GM19099 (cell line): ENCODE measurements at regions not wholly inside any gene's neighbourhood (a gene's known extent, or its start where the extent isn't known, plus 50 kb on each side); places are given as distances from the start of the nearest gene placed in this dataset.

Source experiments
- POLR2A ChIP-seq: IDR thresholded peaks from 3 replicates; pipeline ENCODE4 v1.6.1; 2011; ENCODE audit warnings: low read depth; ENCODE audit not compliant: insufficient read length; ENCODE audit errors: extremely low read depth

GRCh38 chr20:50363027-50363426 lies 147.2 kb upstream of the PTPN1 start:
- TF ChIP-seq POLR2A, result no peak

GRCh38 chr20:50363479-50363878 lies 146.7 kb upstream of the PTPN1 start:
- no peak for TF ChIP-seq POLR2A

- TF ChIP-seq POLR2A, result no peak
These were observed 145.6 kb upstream of the PTPN1 start for GRCh38 chr20:50364542-50364941.

- no peak for TF ChIP-seq POLR2A
These were observed 143.7 kb upstream of the PTPN1 start for GRCh38 chr20:50366270-50367103.

GRCh38 chr20:50367104-50367674 lies 143.0 kb upstream of the PTPN1 start:
- no peak for TF ChIP-seq POLR2A

GRCh38 chr20:50367739-50368375 lies 142.3 kb upstream of the PTPN1 start:
- TF ChIP-seq POLR2A, result no peak

- TF ChIP-seq POLR2A, result no peak
These were observed 141.8 kb upstream of the PTPN1 start for GRCh38 chr20:50368386-50368785.

GRCh38 chr20:50368813-50369224 lies 141.4 kb upstream of the PTPN1 start:
- TF ChIP-seq POLR2A, result no peak

- no peak for TF ChIP-seq POLR2A
These were observed 140.8 kb upstream of the PTPN1 start for GRCh38 chr20:50369225-50370035.

GRCh38 chr20:50370036-50370566 lies 140.1 kb upstream of the PTPN1 start:
- no peak for TF ChIP-seq POLR2A

GRCh38 chr20:50371878-50372769 lies 138.1 kb upstream of the PTPN1 start:
- TF ChIP-seq POLR2A, result no peak

- no peak for TF ChIP-seq POLR2A
These were observed 137.5 kb upstream of the PTPN1 start for GRCh38 chr20:50372770-50373088.

- TF ChIP-seq POLR2A, result no peak
These were observed 136.4 kb upstream of the PTPN1 start for GRCh38 chr20:50373674-50374286.
